Naive thymus-derived CD4-positive, alpha-beta T cell (primary cell): ENCODE measurements at regions not wholly inside any gene's neighbourhood (a gene's known extent, or its start where the extent isn't known, plus 50 kb on each side); places are given as distances from the start of the nearest gene placed in this dataset.

Source experiments
- ATAC-seq: fragments of 150-1000 bp; cut with Tn5 transposase; 2 replicates; pipeline ENCODE4 v1.10.0; 2021; ENCODE audit warnings: mild to moderate bottlenecking, moderate library complexity
- CTCF ChIA-PET: fragments of 350-600 bp; sonication (Branson Sonifier 250); formaldehyde crosslinking; loops from one replicate; lab custom pipeline; 2021; ENCODE audit warnings: antibody characterized with exemption; lab: Charles Lee
- POLR2A ChIA-PET: fragments of 350-600 bp; sonication (Branson Sonifier 250); formaldehyde crosslinking; loops from one replicate; lab custom pipeline; 2021; ENCODE audit warnings: antibody characterized with exemption, inconsistent platforms; lab: Charles Lee
- DNase-seq, 9 donors: peaks; one replicate each; pipeline versions ENCODE4 v3.0.0 to v3.0.0-alpha.2; 2020 to 2022; ENCODE audit warnings: mixed read lengths in 1 of 9
- H3K27ac ChIP-seq: one replicate; pipeline ENCODE4 v1.7.0; 2013; ENCODE audit warnings: mild to moderate bottlenecking, low read depth, low read length, moderate library complexity
- H3K27me3 ChIP-seq, 2 donors: one replicate each; pipeline ENCODE4 v1.7.0; 2013; ENCODE audit warnings: low read length in 2 of 2, mild to moderate bottlenecking in 2 of 2, moderate library complexity in 2 of 2; ENCODE audit not compliant: control insufficient read depth in 2 of 2, insufficient read depth in 2 of 2
- H3K36me3 ChIP-seq, 3 experiments: 1 replicate in 2 of 3; 2 replicates in 1 of 3; pipeline ENCODE4 v1.7.0; 2013; ENCODE audit warnings: low read length in 3 of 3, mild to moderate bottlenecking in 3 of 3, moderate library complexity in 1 of 3; ENCODE audit not compliant: insufficient read depth in 3 of 3, control insufficient read depth in 2 of 3
- H3K4me1 ChIP-seq, 2 donors: one replicate each; pipeline ENCODE4 v1.7.0; 2013; ENCODE audit warnings: low read length in 2 of 2, mild to moderate bottlenecking in 2 of 2, moderate library complexity in 1 of 2; ENCODE audit not compliant: control insufficient read depth in 2 of 2, insufficient read depth in 2 of 2
- H3K4me3 ChIP-seq: 2 replicates; pipeline ENCODE4 v1.7.0; 2013; ENCODE audit warnings: mild to moderate bottlenecking, low read length
- H3K9me3 ChIP-seq, 3 experiments: 1 replicate in 2 of 3; 2 replicates in 1 of 3; pipeline ENCODE4 v1.7.0; 2013; ENCODE audit warnings: low read length in 3 of 3; ENCODE audit not compliant: control insufficient read depth in 2 of 3
- H3K27ac Mint-ChIP-seq, 9 donors: one replicate each; pipeline ENCODE4 v1.8.0; 2020 to 2022; ENCODE audit warnings: mixed read lengths in 9 of 9, mild to moderate bottlenecking in 8 of 9, moderate library complexity in 5 of 9, inconsistent platforms in 2 of 9
- H3K27me3 Mint-ChIP-seq, 5 donors: one replicate each; pipeline ENCODE4 v1.8.0; 2021 to 2022; ENCODE audit warnings: mixed read lengths in 5 of 5, mild to moderate bottlenecking in 1 of 5
- H3K36me3 Mint-ChIP-seq, 5 donors: one replicate each; pipeline ENCODE4 v1.8.0; 2020 to 2022; ENCODE audit warnings: mixed read lengths in 5 of 5, mild to moderate bottlenecking in 3 of 5, inconsistent platforms in 1 of 5
- H3K4me1 Mint-ChIP-seq, 7 donors: one replicate each; pipeline ENCODE4 v1.8.0; 2020 to 2022; ENCODE audit warnings: mixed read lengths in 7 of 7, mild to moderate bottlenecking in 3 of 7, inconsistent platforms in 1 of 7
- H3K4me3 Mint-ChIP-seq, 10 donors: one replicate each; pipeline ENCODE4 v1.8.0; 2020 to 2022; ENCODE audit warnings: mild to moderate bottlenecking in 10 of 10, mixed read lengths in 10 of 10, moderate library complexity in 6 of 10, inconsistent platforms in 2 of 10
- H3K9me3 Mint-ChIP-seq, 11 donors: one replicate each; pipeline ENCODE4 v1.8.0; 2020 to 2022; ENCODE audit warnings: mixed read lengths in 11 of 11, mild to moderate bottlenecking in 4 of 11, inconsistent platforms in 1 of 11, moderate library complexity in 1 of 11
- intact Hi-C, 2 donors: fragments of 100-400 bp; cut with micrococcal nuclease; formaldehyde crosslinking; loops; one replicate each; pipeline ENCODE4 v1.15.1; 2023

DNA sequence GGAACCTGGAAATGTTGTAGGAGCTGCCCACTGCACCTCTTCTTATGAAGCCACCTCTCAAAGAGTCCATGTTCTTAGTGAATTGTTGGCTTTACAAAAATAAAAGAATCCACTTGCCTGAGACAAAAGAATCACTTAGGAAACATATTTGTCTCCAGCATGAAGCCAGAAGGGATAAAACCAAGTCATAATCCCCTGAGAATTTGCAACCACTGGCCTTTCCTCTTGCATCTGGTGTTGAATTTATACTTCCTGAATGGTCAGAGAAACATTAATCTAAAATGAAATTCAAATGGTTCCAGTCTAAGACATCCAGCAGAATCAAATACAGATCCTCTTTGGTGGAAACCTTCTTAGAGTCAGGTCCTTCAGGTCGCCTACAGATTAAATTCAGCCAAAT is 192.5 kb upstream of the ECI2 start:
- H3K36me3 Mint-ChIP-seq, result no peaks in the 10 kb centered on the region
- H3K9me3 Mint-ChIP-seq, result peaks cover 0 to 6% (median 0%) of the 10 kb centered on the region in 11 donors
- Histone ChIP-seq H3K36me3 (no peaks in the 10 kb centered on the region), H3K4me1 (no peaks in the 10 kb centered on the region), H3K27me3 (no peaks in the 10 kb centered on the region), H3K27ac (no peak overlapping the region), H3K9me3 (no peaks in the 10 kb centered on the region), H3K4me3 (no peak overlapping the region)
- DNase-seq (no peak), ATAC-seq (no peak)
- ChIA-PET CTCF (no interaction called here), POLR2A (no interaction called here)
- H3K27ac Mint-ChIP-seq, result no peak overlapping the region
- no peak overlapping the region for H3K4me3 Mint-ChIP-seq
- intact Hi-C loops, result no loop called here
- H3K27me3 Mint-ChIP-seq, result peaks cover 3 to 19% (median 16%) of the 10 kb centered on the region in 5 donors
- no peaks in the 10 kb centered on the region for H3K4me1 Mint-ChIP-seq

DNA sequence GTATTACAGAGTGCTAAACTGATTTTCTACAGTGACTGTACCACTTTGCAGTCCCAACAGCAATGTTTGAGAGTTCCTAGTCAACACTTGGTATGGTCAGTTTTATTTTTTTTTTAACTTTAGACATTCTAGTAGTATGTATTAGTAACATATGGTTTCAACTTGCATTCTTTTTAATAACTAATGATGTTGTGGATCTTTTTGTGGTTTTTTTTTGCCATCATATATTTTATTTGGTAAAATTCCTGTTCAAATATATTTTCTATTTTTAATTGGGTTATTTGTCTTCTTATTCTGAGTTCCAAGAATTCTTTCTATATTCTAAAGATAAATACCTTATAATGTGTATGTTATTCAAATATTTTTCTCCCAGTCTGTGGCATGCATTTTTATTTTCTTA is 189.4 kb upstream of the ECI2 start:
- POLR2A ChIA-PET, result no interaction called here
- CTCF ChIA-PET, result no interaction called here

DNA sequence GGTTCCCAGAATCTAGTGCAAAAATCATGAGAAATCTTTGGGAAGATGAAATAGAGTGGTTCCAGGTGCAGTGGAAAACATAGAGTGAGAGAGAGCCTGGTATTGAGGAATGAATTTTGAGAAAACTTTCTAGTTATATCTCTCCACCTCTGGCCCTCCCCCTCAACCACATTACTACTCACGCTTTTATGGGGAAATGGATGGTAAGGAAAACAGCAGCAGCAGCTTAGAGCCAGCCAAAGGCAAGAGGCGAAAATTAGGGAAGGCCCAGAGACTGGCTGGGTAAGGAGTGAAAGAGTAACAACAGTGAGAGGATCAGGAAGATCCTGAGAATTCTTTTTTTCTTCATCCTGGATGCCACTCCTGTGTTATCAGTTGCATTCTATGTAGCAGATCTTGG is 187.9 kb upstream of the ECI2 start:
- Histone ChIP-seq H3K27me3 (no peaks in the 10 kb centered on the region), H3K27ac (no peak overlapping the region), H3K4me3 (no peak overlapping the region), H3K4me1 (no peaks in the 10 kb centered on the region), H3K9me3 (no peaks in the 10 kb centered on the region), H3K36me3 (no peaks in the 10 kb centered on the region)
- POLR2A ChIA-PET, result no interaction called here
- intact Hi-C loops, result no loop called here
- Mint-ChIP-seq H3K36me3 (no peaks in the 10 kb centered on the region), H3K27ac (no peak overlapping the region), H3K9me3 (peaks cover 0 to 5% (median 0%) of the 10 kb centered on the region in 11 donors), H3K27me3 (peaks cover 7 to 51% (median 46%) of the 10 kb centered on the region in 5 donors), H3K4me1 (no peaks in the 10 kb centered on the region), H3K4me3 (no peak overlapping the region)
- ATAC-seq (no peak), DNase-seq (no peak)
- CTCF ChIA-PET, result no interaction called here

More for the DNA sequence above, 189.4 kb upstream of the ECI2 start:
- Mint-ChIP-seq H3K36me3 (no peaks in the 10 kb centered on the region), H3K9me3 (peaks cover 0 to 5% (median 0%) of the 10 kb centered on the region in 11 donors), H3K4me1 (no peaks in the 10 kb centered on the region), H3K27ac (no peak overlapping the region), H3K27me3 (peaks cover 5 to 42% (median 35%) of the 10 kb centered on the region in 5 donors), H3K4me3 (no peak overlapping the region)
- Histone ChIP-seq H3K27ac (no peak overlapping the region), H3K27me3 (no peaks in the 10 kb centered on the region), H3K4me3 (no peak overlapping the region), H3K9me3 (no peaks in the 10 kb centered on the region), H3K36me3 (no peaks in the 10 kb centered on the region), H3K4me1 (no peaks in the 10 kb centered on the region)
- intact Hi-C loops, result no loop called here
- ATAC-seq (no peak), DNase-seq (no peak)

DNA sequence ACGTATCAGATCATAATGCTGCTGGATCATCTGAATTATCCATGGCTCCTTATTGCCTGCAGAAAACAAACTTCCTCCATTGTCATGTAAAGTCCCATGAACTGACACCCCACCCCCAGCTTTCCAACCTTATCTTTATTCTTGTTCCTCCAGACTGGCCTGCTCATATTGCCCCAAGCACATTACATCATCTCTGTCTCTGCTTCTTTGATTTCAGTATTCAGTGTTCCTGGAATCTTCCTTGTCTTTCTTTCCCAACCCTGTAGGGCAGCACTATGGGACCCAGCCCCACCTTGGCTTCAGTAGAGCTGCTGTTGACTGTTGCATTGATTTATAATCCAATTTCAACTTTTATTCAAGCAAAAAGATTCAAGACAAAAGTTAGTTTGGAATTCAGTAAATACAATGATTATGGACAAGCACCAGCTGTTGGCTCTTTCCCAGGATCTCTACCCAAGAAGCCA is 187.5 kb upstream of the ECI2 start:
- H3K4me1 ChIP-seq, result no peaks in the 10 kb centered on the region
- H3K4me3 Mint-ChIP-seq, result no peak overlapping the region
- H3K9me3 ChIP-seq, result no peaks in the 10 kb centered on the region
- H3K27ac Mint-ChIP-seq, result no peak overlapping the region
- H3K4me1 Mint-ChIP-seq, result no peaks in the 10 kb centered on the region
- H3K9me3 Mint-ChIP-seq, result peaks cover 0 to 5% (median 0%) of the 10 kb centered on the region in 11 donors
- POLR2A ChIA-PET, result no interaction called here
- no peaks in the 10 kb centered on the region for H3K36me3 Mint-ChIP-seq
- CTCF ChIA-PET, result no interaction called here
- no peak overlapping the region for H3K27ac ChIP-seq
- ATAC-seq (no peak), DNase-seq (no peak)
- no peaks in the 10 kb centered on the region for H3K36me3 ChIP-seq
- intact Hi-C loops, result no loop called here
- no peaks in the 10 kb centered on the region for H3K27me3 ChIP-seq
- no peak overlapping the region for H3K4me3 ChIP-seq
- H3K27me3 Mint-ChIP-seq, result peaks cover 11 to 55% (median 51%) of the 10 kb centered on the region in 5 donors

DNA sequence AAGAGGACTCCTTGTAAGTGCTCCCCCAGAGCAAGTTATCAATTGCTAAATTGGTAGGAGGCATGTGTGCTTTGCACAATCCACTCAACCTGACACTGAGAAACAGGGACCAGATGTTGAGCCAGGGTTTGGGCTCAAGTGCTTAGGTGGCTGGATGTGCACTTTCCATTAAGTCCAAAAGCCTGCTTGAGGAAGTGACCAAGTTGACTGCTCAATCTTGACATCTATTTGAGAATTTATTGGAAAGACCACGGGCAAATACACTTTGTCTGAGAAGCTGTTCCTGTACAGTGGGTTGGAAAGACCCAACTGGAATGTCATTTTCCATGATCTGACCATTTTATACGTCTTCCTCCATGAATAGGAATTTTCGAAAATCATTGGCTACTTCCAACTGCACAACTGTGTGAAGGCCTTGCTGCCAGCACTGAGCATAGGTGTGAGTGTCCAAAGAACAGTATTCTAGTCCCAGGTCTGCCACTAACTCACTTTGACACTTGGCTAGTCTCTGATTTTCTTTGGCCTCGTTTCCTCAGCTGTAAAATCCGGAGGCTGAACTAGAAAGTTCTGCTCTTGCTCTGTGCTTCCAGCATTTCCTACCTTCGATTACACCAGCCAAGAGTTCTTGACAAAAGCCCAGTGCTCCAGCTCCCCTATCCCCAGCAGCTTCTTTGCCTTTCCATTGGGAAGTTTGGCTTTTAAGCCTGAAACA is 186.9 kb upstream of the ECI2 start:
- H3K36me3 Mint-ChIP-seq, result no peaks in the 10 kb centered on the region
- H3K4me3 Mint-ChIP-seq, result no peak overlapping the region
- Histone ChIP-seq H3K36me3 (no peaks in the 10 kb centered on the region), H3K27ac (no peak overlapping the region), H3K27me3 (no peaks in the 10 kb centered on the region), H3K4me1 (no peaks in the 10 kb centered on the region), H3K4me3 (no peak overlapping the region), H3K9me3 (no peaks in the 10 kb centered on the region)
- CTCF ChIA-PET, result no interaction called here
- POLR2A ChIA-PET, result no interaction called here
- intact Hi-C loops, result no loop called here
- H3K9me3 Mint-ChIP-seq, result peaks cover 0 to 5% (median 0%) of the 10 kb centered on the region in 11 donors
- H3K27me3 Mint-ChIP-seq, result peaks cover 12 to 54% (median 51%) of the 10 kb centered on the region in 5 donors
- H3K27ac Mint-ChIP-seq, result no peak overlapping the region
- ATAC-seq (no peak), DNase-seq (no peak)
- no peaks in the 10 kb centered on the region for H3K4me1 Mint-ChIP-seq

DNA sequence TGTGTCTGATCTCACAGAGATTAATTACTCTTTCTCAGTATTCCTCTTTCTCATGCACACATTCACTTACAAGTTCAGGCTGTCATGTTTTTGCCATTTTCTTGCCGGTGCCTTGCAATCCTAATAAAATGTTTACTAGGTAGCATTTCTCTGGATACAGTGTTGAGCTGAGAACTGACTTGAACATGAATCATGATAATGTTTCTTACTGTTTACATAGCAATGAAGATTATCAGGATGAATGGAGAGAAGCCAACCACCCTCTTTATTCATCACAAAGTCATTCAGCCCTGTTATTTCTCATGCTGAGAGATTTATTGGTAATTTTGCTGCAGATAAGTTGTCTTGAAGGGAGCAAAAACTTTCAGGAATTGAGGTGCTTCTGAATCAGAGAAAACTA is 185.5 kb upstream of the ECI2 start:
- ChIA-PET CTCF (no interaction called here), POLR2A (no interaction called here)
- no peaks in the 10 kb centered on the region for H3K27me3 ChIP-seq
- H3K9me3 ChIP-seq, result no peaks in the 10 kb centered on the region
- peaks cover 12 to 49% (median 47%) of the 10 kb centered on the region in 5 donors for H3K27me3 Mint-ChIP-seq
- no peak overlapping the region for H3K4me3 ChIP-seq
- no peak overlapping the region for H3K27ac Mint-ChIP-seq
- no peaks in the 10 kb centered on the region for H3K36me3 ChIP-seq
- no peak for ATAC-seq
- H3K27ac ChIP-seq, result no peak overlapping the region
- peaks cover 0 to 2% (median 0%) of the 10 kb centered on the region in 11 donors for H3K9me3 Mint-ChIP-seq
- H3K4me1 ChIP-seq, result no peaks in the 10 kb centered on the region
- DNase-seq, result no peak
- H3K36me3 Mint-ChIP-seq, result no peaks in the 10 kb centered on the region
- H3K4me3 Mint-ChIP-seq, result no peak overlapping the region
- no peaks in the 10 kb centered on the region for H3K4me1 Mint-ChIP-seq
- intact Hi-C loops, result no loop called here
